ENCODE measurements at regions not wholly inside any gene's neighbourhood (a gene's known extent, or its start where the extent isn't known, plus 50 kb on each side); places are given as distances from the start of the nearest gene placed in this dataset.

DNA sequence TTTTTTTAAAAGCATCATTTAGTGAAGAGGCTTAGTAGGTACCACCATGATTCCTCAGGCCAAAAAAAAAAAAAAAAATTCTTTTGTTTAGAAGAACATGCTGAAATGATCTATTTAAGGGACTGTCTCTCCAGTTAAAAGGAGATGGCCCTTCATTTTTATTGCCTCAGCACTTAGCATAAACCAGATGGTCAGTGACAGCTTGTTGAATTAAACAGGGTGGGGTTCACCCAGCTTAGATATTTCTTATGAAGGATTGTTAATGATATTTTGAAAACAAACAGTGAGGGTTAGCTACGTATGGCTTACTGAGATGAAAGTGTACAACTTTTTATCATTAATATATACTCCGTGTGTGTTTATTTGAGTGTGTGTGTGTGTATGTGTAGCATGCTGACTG is 203.7 kb downstream of the FAM181B start:
- TF ChIP-seq, protein P1, sequence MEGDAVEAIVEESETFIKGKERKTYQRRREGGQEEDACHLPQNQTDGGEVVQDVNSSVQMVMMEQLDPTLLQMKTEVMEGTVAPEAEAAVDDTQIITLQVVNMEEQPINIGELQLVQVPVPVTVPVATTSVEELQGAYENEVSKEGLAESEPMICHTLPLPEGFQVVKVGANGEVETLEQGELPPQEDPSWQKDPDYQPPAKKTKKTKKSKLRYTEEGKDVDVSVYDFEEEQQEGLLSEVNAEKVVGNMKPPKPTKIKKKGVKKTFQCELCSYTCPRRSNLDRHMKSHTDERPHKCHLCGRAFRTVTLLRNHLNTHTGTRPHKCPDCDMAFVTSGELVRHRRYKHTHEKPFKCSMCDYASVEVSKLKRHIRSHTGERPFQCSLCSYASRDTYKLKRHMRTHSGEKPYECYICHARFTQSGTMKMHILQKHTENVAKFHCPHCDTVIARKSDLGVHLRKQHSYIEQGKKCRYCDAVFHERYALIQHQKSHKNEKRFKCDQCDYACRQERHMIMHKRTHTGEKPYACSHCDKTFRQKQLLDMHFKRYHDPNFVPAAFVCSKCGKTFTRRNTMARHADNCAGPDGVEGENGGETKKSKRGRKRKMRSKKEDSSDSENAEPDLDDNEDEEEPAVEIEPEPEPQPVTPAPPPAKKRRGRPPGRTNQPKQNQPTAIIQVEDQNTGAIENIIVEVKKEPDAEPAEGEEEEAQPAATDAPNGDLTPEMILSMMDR (IDR thresholded peaks at IDR 0.05) = no peak
- TF ChIP-seq EZH2 (IDR thresholded peaks at IDR 0.05) = no peak

All from neural progenitor cell (in vitro differentiated cells).